ENCODE measurements at regions not wholly inside any gene's neighbourhood (a gene's known extent, or its start where the extent isn't known, plus 50 kb on each side); places are given as distances from the start of the nearest gene placed in this dataset.
A peak's percentile ranks its signal among the peaks of the same experiment; 100 is the strongest.
"Not testable (repeated sequence)": the region's sequence is repeated elsewhere in the genome, so short reads cannot be mapped to it uniquely, and the experiment has no call there.

GRCh38 chr5:42982107-42982622, 58.0 kb downstream of the ANXA2R start:
- no peak overlapping the region for H3K4me3 ChIP-seq (ENCODE audit: control insufficient read depth in 2 of 3, extremely low read depth in 1 of 3, insufficient read depth in 2 of 3, low read depth in 1 of 3, low read length in 3 of 3)
- H2AFZ ChIP-seq (ENCODE audit: control insufficient read depth, low read length) = no peak overlapping the region
- H3K9ac ChIP-seq (ENCODE audit: control insufficient read depth, extremely low read depth, insufficient read depth, low read length) = no peak overlapping the region
- no peak overlapping the region for H3K4me2 ChIP-seq (ENCODE audit: control insufficient read depth, extremely low read depth, insufficient read depth, low read depth, low read length)
- DNase-seq (ENCODE audit: low read depth, low spot score) = no peak
- no peaks in the 10 kb centered on the region for H3K9me1 ChIP-seq (ENCODE audit: control insufficient read depth, extremely low read depth, insufficient read depth, low read length)
- H3K79me2 ChIP-seq (ENCODE audit: control insufficient read depth, insufficient read depth, low read length) = no peaks in the 10 kb centered on the region
- no peaks in the 10 kb centered on the region for H3K9me3 ChIP-seq (ENCODE audit: control insufficient read depth, low read depth, low read length)
- H3K27me3 ChIP-seq (ENCODE audit: control insufficient read depth, extremely low read depth, insufficient read depth, low read length) = no peaks in the 10 kb centered on the region
- no peaks in the 10 kb centered on the region for H3K36me3 ChIP-seq (ENCODE audit: control insufficient read depth in 2 of 2, extremely low read depth in 1 of 2, insufficient read depth in 2 of 2, low read length in 2 of 2)
- no peak for FAIRE-seq
- peak overlapping the region; percentile 29 for H3K27ac ChIP-seq (ENCODE audit: control insufficient read depth, insufficient read depth, low read length)
- H4K20me1 ChIP-seq (ENCODE audit: control insufficient read depth, extremely low read depth, insufficient read depth, low read length) = no peaks in the 10 kb centered on the region
- TF ChIP-seq CTCF (optimal IDR thresholded peaks at IDR 0.05 in 1 of 3, IDR thresholded peaks at IDR 0.05 in 1 of 3, conservative IDR thresholded peaks at IDR 0.05 in 1 of 3; ENCODE audit: extremely low read depth in 1 of 3, insufficient read depth in 2 of 3, low read length in 3 of 3) = no peak
- no peak for TF ChIP-seq EZH2 (IDR thresholded peaks at IDR 0.05; ENCODE audit: low read length)
- H3K4me1 ChIP-seq (ENCODE audit: control insufficient read depth, extremely low read depth, insufficient read depth, low read length) = peaks cover 32% of the 10 kb centered on the region
- dilution Hi-C loops (cut with MboI; ENCODE audit: extremely low pct_ligation_motif_present, low sequenced_read_pairs) = no loop called here

- H3K9me3 ChIP-seq (ENCODE audit: control insufficient read depth, low read depth, low read length); H2AFZ ChIP-seq (ENCODE audit: control insufficient read depth, low read length); H3K27me3 ChIP-seq (ENCODE audit: control insufficient read depth, extremely low read depth, insufficient read depth, low read length); H3K4me3 ChIP-seq (ENCODE audit: control insufficient read depth in 2 of 3, extremely low read depth in 1 of 3, insufficient read depth in 2 of 3, low read depth in 1 of 3, low read length in 3 of 3); FAIRE-seq; H3K9ac ChIP-seq (ENCODE audit: control insufficient read depth, extremely low read depth, insufficient read depth, low read length); H3K79me2 ChIP-seq (ENCODE audit: control insufficient read depth, insufficient read depth, low read length); H3K4me2 ChIP-seq (ENCODE audit: control insufficient read depth, extremely low read depth, insufficient read depth, low read depth, low read length); DNase-seq (ENCODE audit: low read depth, low spot score); H3K27ac ChIP-seq (ENCODE audit: control insufficient read depth, insufficient read depth, low read length); dilution Hi-C loops (cut with MboI; ENCODE audit: extremely low pct_ligation_motif_present, low sequenced_read_pairs); H3K36me3 ChIP-seq (ENCODE audit: control insufficient read depth in 2 of 2, extremely low read depth in 1 of 2, insufficient read depth in 2 of 2, low read length in 2 of 2); H4K20me1 ChIP-seq (ENCODE audit: control insufficient read depth, extremely low read depth, insufficient read depth, low read length); H3K9me1 ChIP-seq (ENCODE audit: control insufficient read depth, extremely low read depth, insufficient read depth, low read length): not testable (repeated sequence)
- peaks cover 32% of the 10 kb centered on the region for H3K4me1 ChIP-seq (ENCODE audit: control insufficient read depth, extremely low read depth, insufficient read depth, low read length)
These were observed 58.6 kb downstream of the ANXA2R start for GRCh38 chr5:42981417-42982106.

GRCh38 chr5:42981015-42981414, 59.1 kb downstream of the ANXA2R start:
- H3K4me3 ChIP-seq (ENCODE audit: control insufficient read depth in 2 of 3, extremely low read depth in 1 of 3, insufficient read depth in 2 of 3, low read depth in 1 of 3, low read length in 3 of 3); H4K20me1 ChIP-seq (ENCODE audit: control insufficient read depth, extremely low read depth, insufficient read depth, low read length); H3K9me3 ChIP-seq (ENCODE audit: control insufficient read depth, low read depth, low read length); H3K79me2 ChIP-seq (ENCODE audit: control insufficient read depth, insufficient read depth, low read length); H3K9me1 ChIP-seq (ENCODE audit: control insufficient read depth, extremely low read depth, insufficient read depth, low read length); H3K9ac ChIP-seq (ENCODE audit: control insufficient read depth, extremely low read depth, insufficient read depth, low read length); H3K27ac ChIP-seq (ENCODE audit: control insufficient read depth, insufficient read depth, low read length); H3K36me3 ChIP-seq (ENCODE audit: control insufficient read depth in 2 of 2, extremely low read depth in 1 of 2, insufficient read depth in 2 of 2, low read length in 2 of 2); H3K4me2 ChIP-seq (ENCODE audit: control insufficient read depth, extremely low read depth, insufficient read depth, low read depth, low read length); H3K27me3 ChIP-seq (ENCODE audit: control insufficient read depth, extremely low read depth, insufficient read depth, low read length); FAIRE-seq; DNase-seq (ENCODE audit: low read depth, low spot score); H2AFZ ChIP-seq (ENCODE audit: control insufficient read depth, low read length); dilution Hi-C loops (cut with MboI; ENCODE audit: extremely low pct_ligation_motif_present, low sequenced_read_pairs): not testable (repeated sequence)
- peaks cover 26% of the 10 kb centered on the region for H3K4me1 ChIP-seq (ENCODE audit: control insufficient read depth, extremely low read depth, insufficient read depth, low read length)

GRCh38 chr5:42980391-42980790, 59.7 kb downstream of the ANXA2R start:
- H3K9me1 ChIP-seq (ENCODE audit: control insufficient read depth, extremely low read depth, insufficient read depth, low read length); DNase-seq (ENCODE audit: low read depth, low spot score); H3K4me2 ChIP-seq (ENCODE audit: control insufficient read depth, extremely low read depth, insufficient read depth, low read depth, low read length); H3K36me3 ChIP-seq (ENCODE audit: control insufficient read depth in 2 of 2, extremely low read depth in 1 of 2, insufficient read depth in 2 of 2, low read length in 2 of 2); H3K4me3 ChIP-seq (ENCODE audit: control insufficient read depth in 2 of 3, extremely low read depth in 1 of 3, insufficient read depth in 2 of 3, low read depth in 1 of 3, low read length in 3 of 3); dilution Hi-C loops (cut with MboI; ENCODE audit: extremely low pct_ligation_motif_present, low sequenced_read_pairs); H3K9ac ChIP-seq (ENCODE audit: control insufficient read depth, extremely low read depth, insufficient read depth, low read length); H4K20me1 ChIP-seq (ENCODE audit: control insufficient read depth, extremely low read depth, insufficient read depth, low read length); H3K79me2 ChIP-seq (ENCODE audit: control insufficient read depth, insufficient read depth, low read length); H2AFZ ChIP-seq (ENCODE audit: control insufficient read depth, low read length); H3K27ac ChIP-seq (ENCODE audit: control insufficient read depth, insufficient read depth, low read length); H3K9me3 ChIP-seq (ENCODE audit: control insufficient read depth, low read depth, low read length); H3K27me3 ChIP-seq (ENCODE audit: control insufficient read depth, extremely low read depth, insufficient read depth, low read length); FAIRE-seq: not testable (repeated sequence)
- peaks cover 20% of the 10 kb centered on the region for H3K4me1 ChIP-seq (ENCODE audit: control insufficient read depth, extremely low read depth, insufficient read depth, low read length)

All from keratinocyte (primary cell).